ENCODE measurements at regions not wholly inside any gene's neighbourhood (a gene's known extent, or its start where the extent isn't known, plus 50 kb on each side); places are given as distances from the start of the nearest gene placed in this dataset.

DNA sequence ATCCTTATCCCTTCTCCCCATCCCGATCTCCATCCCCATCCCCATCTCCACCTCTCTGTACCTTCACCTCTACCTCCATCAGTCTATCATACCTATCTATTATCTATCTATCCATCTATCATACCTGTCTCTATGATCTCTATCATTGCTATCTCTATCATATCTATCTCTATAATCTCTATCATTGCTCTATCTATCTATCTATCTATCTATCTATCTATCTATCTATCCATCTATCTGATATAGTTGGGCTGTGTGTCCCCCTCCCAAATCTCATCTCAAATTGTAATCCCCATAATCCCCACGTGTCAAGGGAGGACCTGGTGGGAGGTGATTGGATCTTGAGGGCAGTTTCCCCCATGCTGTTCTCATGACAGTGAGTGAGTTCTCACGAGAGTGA lies 97.9 kb upstream of the PAXBP1 start:
- TF ChIP-seq CBFB (CRISPR knock-in tag; IDR thresholded peaks at IDR 0.05; ENCODE audit: low read depth) (no peak), SP1 (CRISPR knock-in tag; conservative IDR thresholded peaks at IDR 0.05) (no peak), CREB1 (CRISPR knock-in tag; IDR thresholded peaks at IDR 0.05) (no peak), CREM (CRISPR knock-in tag; IDR thresholded peaks at IDR 0.05) (no peak), KAT7 (CRISPR knock-in tag; IDR thresholded peaks at IDR 0.05; ENCODE audit: borderline replicate concordance) (no peak)
- TF ChIP-seq, protein P1, sequence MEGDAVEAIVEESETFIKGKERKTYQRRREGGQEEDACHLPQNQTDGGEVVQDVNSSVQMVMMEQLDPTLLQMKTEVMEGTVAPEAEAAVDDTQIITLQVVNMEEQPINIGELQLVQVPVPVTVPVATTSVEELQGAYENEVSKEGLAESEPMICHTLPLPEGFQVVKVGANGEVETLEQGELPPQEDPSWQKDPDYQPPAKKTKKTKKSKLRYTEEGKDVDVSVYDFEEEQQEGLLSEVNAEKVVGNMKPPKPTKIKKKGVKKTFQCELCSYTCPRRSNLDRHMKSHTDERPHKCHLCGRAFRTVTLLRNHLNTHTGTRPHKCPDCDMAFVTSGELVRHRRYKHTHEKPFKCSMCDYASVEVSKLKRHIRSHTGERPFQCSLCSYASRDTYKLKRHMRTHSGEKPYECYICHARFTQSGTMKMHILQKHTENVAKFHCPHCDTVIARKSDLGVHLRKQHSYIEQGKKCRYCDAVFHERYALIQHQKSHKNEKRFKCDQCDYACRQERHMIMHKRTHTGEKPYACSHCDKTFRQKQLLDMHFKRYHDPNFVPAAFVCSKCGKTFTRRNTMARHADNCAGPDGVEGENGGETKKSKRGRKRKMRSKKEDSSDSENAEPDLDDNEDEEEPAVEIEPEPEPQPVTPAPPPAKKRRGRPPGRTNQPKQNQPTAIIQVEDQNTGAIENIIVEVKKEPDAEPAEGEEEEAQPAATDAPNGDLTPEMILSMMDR (IDR thresholded peaks at IDR 0.05): no peak
